ENCODE measurements at regions not wholly inside any gene's neighbourhood (a gene's known extent, or its start where the extent isn't known, plus 50 kb on each side); places are given as distances from the start of the nearest gene placed in this dataset.

- TF ChIP-seq POLR2A (IDR thresholded peaks at IDR 0.05) = no peak
- TF ChIP-seq CTCF (IDR thresholded peaks at IDR 0.05) = no peak
- no peak for TF ChIP-seq EP300 (IDR thresholded peaks at IDR 0.05)
- no peak for TF ChIP-seq POLR2AphosphoS5 (IDR thresholded peaks at IDR 0.05)
These were observed 171.9 kb upstream of the GRK3 start for GRCh38 chr22:25392584-25392983.

Data from gastroesophageal sphincter (tissue), 3 donors.